ENCODE measurements at regions not wholly inside any gene's neighbourhood (a gene's known extent, or its start where the extent isn't known, plus 50 kb on each side); places are given as distances from the start of the nearest gene placed in this dataset.

DNA sequence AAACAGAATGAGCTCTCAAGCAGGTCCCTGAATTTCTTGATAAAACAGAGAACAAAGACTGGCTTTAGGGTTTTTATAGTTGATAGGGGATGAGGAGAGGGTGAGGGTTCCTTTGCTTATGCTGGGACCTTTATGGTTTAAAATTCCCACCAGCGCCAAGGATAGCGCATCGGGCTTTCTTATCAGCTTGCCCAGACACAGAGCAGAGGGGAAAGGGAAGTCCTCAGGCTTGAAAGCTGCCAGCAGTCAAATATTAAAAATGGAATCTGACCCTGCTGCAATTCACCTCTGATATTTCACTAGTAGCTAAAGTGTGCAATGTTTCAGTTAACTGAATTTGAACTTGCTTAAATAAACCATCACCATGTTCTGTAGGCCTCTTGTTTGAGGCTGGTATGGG lies 55.0 kb upstream of the EPHA3 start:
- H3K27ac ChIP-seq (ENCODE audit: low read length) = no peak overlapping the region
- no peak overlapping the region for H3K9ac ChIP-seq (ENCODE audit: low read length)
- no peaks in the 10 kb centered on the region for H3K36me3 ChIP-seq (ENCODE audit: control insufficient read depth, low read depth, low read length)
- H3K4me1 ChIP-seq (ENCODE audit: control insufficient read depth, low read depth, low read length) = no peaks in the 10 kb centered on the region
- no peak overlapping the region for H3K4me3 ChIP-seq (ENCODE audit: low read length)
- no peaks in the 10 kb centered on the region for H3K9me3 ChIP-seq (ENCODE audit: control insufficient read depth, low read depth, low read length)
- no peaks in the 10 kb centered on the region for H3K27me3 ChIP-seq (ENCODE audit: control insufficient read depth, insufficient read depth, low read length)

DNA sequence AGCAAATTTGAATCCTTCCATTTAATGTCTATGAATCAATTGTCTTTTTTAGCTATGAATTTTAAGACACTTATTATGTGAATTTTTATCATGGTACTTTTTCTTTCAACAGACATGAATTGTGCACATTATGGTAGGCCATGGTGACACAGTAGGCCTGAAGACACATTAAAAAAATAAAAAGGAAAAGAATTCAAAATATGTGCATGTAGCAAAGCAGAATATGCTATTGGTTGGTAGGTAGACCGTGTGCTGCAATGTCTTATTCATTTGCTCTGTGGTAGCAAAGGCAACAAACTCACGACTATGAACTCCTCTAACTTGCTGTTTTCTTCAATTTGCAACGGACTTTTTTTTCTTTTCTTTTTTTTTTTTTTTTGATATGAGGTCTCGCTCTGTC lies 50.0 kb upstream of the EPHA3 start:
- no peak overlapping the region for H3K9ac ChIP-seq (ENCODE audit: low read length)
- no peaks in the 10 kb centered on the region for H3K27me3 ChIP-seq (ENCODE audit: control insufficient read depth, insufficient read depth, low read length)
- H3K27ac ChIP-seq (ENCODE audit: low read length) = no peak overlapping the region
- no peaks in the 10 kb centered on the region for H3K36me3 ChIP-seq (ENCODE audit: control insufficient read depth, low read depth, low read length)
- H3K4me1 ChIP-seq (ENCODE audit: control insufficient read depth, low read depth, low read length) = peaks cover 3% of the 10 kb centered on the region
- no peaks in the 10 kb centered on the region for H3K9me3 ChIP-seq (ENCODE audit: control insufficient read depth, low read depth, low read length)
- H3K4me3 ChIP-seq (ENCODE audit: low read length) = no peak overlapping the region

All from iPS-18a (cell line).